ENCODE measurements at regions not wholly inside any gene's neighbourhood (a gene's known extent, or its start where the extent isn't known, plus 50 kb on each side); places are given as distances from the start of the nearest gene placed in this dataset.

DNA sequence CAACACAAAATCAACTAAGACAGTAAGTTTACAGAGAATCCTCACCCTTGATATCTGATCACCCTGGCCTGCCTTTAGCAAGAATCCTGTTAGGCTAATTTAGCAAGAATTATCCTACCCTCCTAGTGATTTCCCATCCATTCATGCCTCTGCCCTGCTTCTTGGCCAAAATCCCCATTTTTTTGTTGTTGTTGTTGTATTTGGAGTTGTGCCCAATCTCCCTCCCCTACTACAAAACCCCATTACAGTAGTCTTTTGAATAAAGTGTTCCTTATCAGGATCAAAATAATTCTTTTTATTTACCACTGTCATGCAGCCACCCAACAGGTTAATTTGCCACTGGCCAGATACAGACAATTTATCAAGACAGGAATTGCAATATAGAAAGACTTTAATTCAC, 58.5 kb upstream of the CLINT1 start:
- no peak for DNase-seq (ENCODE audit: low read depth in 1 of 2, low spot score in 2 of 2)
- no peaks in the 10 kb centered on the region for H3K36me3 ChIP-seq
- H3K27me3 ChIP-seq (replicated peaks): no peaks in the 10 kb centered on the region
- no peak overlapping the region for H3K4me3 ChIP-seq
- no peak overlapping the region for H3K27ac ChIP-seq
- H3K4me1 ChIP-seq (replicated peaks): 0 out of 2 replicates have a peak, but pooled peaks cover 4% of the 10 kb centered on the region
- no peaks in the 10 kb centered on the region for H3K9me3 ChIP-seq (replicated peaks)

GRCh38 chr5:157915638-157916037, 56.7 kb upstream of the CLINT1 start:
- Histone ChIP-seq H3K9me3 (replicated peaks) (no peaks in the 10 kb centered on the region), H3K36me3 (no peaks in the 10 kb centered on the region), H3K27me3 (replicated peaks) (no peaks in the 10 kb centered on the region), H3K4me1 (replicated peaks) (0 out of 2 replicates have a peak, but pooled peaks cover 4% of the 10 kb centered on the region), H3K27ac (no peak overlapping the region), H3K4me3 (no peak overlapping the region)
- DNase-seq (ENCODE audit: low read depth in 1 of 2, low spot score in 2 of 2): no peak

DNA sequence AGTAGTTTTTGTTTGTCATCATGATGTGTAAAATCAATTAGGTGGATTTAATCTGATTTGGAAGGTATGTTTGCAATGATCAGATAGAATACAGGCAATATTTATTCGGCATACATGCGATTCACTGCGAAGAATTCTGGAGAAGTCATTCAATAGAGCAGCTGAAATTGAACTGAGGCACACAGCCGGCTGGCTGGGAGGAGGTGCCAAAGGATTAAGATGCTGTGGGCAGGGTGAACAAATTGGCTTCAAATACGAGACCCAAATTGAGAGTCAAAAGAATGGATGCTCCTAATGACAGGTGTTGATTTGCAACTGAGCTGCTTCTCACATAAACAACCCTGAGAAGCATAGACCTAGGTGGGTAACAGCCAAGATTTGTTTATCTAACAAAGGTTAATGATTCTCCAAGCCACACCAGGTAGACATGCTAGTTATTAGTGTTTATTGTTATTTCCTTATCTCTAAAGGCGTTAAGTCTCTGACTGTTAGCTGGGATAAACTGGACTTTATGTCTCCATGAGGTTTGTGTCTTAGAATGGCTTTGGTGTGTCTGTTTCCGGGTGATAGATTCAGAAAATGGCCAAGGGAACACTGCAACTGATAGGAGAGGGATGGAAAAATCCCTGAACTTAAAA, 55.3 kb upstream of the CLINT1 start:
- Histone ChIP-seq H3K36me3 (no peaks in the 10 kb centered on the region), H3K4me3 (no peak overlapping the region), H3K27ac (no peak overlapping the region), H3K27me3 (replicated peaks) (no peaks in the 10 kb centered on the region), H3K9me3 (replicated peaks) (no peaks in the 10 kb centered on the region), H3K4me1 (replicated peaks) (0 out of 2 replicates have a peak, but pooled peaks cover 4% of the 10 kb centered on the region)
- no peak for DNase-seq (ENCODE audit: low read depth in 1 of 2, low spot score in 2 of 2)

GRCh38 chr5:157913575-157913974, 54.6 kb upstream of the CLINT1 start:
- Histone ChIP-seq H3K36me3 (no peaks in the 10 kb centered on the region), H3K27me3 (replicated peaks) (no peaks in the 10 kb centered on the region), H3K27ac (no peak overlapping the region), H3K9me3 (replicated peaks) (no peaks in the 10 kb centered on the region), H3K4me3 (no peak overlapping the region), H3K4me1 (replicated peaks) (0 out of 2 replicates have a peak, but pooled peaks cover 4% of the 10 kb centered on the region)
- DNase-seq (ENCODE audit: low read depth in 1 of 2, low spot score in 2 of 2): no peak

GRCh38 chr5:157912621-157913325, 53.8 kb upstream of the CLINT1 start:
- Histone ChIP-seq H3K9me3 (replicated peaks) (no peaks in the 10 kb centered on the region), H3K4me1 (replicated peaks) (0 out of 2 replicates have a peak, but pooled peaks cover 3% of the 10 kb centered on the region), H3K4me3 (no peak overlapping the region), H3K27me3 (replicated peaks) (no peaks in the 10 kb centered on the region), H3K36me3 (no peaks in the 10 kb centered on the region), H3K27ac (no peak overlapping the region)
- no peak for DNase-seq (ENCODE audit: low read depth in 1 of 2, low spot score in 2 of 2)

DNA sequence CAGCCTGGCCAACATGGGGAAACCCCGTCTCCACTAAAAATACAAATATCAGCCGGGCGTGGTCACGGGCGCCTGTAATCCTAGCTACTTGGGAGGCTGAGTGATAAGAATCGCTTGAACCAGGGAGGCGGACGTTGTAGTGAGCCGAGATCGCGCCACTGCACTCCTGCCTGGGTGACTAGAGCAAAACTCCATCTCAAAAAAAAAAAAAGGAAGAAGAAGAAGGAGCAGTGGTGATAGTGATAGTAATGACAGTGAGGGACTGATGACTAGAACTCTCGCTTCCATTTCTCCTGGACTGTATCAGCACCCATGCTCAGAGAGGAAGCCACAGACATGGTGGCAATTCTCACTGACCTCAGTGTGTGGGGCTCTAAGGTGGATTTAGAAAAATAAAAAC, 52.6 kb upstream of the CLINT1 start:
- H3K36me3 ChIP-seq: no peaks in the 10 kb centered on the region
- H3K4me3 ChIP-seq: no peak overlapping the region
- no peaks in the 10 kb centered on the region for H3K9me3 ChIP-seq (replicated peaks)
- H3K27ac ChIP-seq: no peak overlapping the region
- no peak for DNase-seq (ENCODE audit: low read depth in 1 of 2, low spot score in 2 of 2)
- no peaks in the 10 kb centered on the region for H3K4me1 ChIP-seq (replicated peaks)
- H3K27me3 ChIP-seq (replicated peaks): no peaks in the 10 kb centered on the region

Measured in SJSA1 (cell line).